A673 (cell line): ENCODE measurements at regions not wholly inside any gene's neighbourhood (a gene's known extent, or its start where the extent isn't known, plus 50 kb on each side); places are given as distances from the start of the nearest gene placed in this dataset.
"Not testable (repeated sequence)": the region's sequence is repeated elsewhere in the genome, so short reads cannot be mapped to it uniquely, and the experiment has no call there.

ENCODE experiments used
- BruUV-seq: library from RNA; stranded (reverse); fragments of 400-500 nt; replicated peaks from 2 replicates; lab custom pipeline; 2021; lab: Mats Ljungman, UMichigan
- CTCF ChIA-PET: fragments of 300-600 bp; sonication (Branson Sonifier 250); formaldehyde crosslinking; loops from one replicate; lab custom pipeline; 2022; ENCODE audit warnings: antibody characterized with exemption; lab: Charles Lee
- POLR2A ChIA-PET: fragments of 300-600 bp; sonication (Branson Sonifier 250); formaldehyde crosslinking; loops from one replicate; lab custom pipeline; 2022; ENCODE audit warnings: antibody characterized with exemption; ENCODE audit not compliant: low non-redundant PET; lab: Charles Lee
- DNase-seq: peaks from one replicate; pipeline ENCODE4 v3.0.0-alpha.2; 2015; ENCODE audit warnings: low spot score
- H3K27ac ChIP-seq: fragments of 200-600 bp; sonication (generic); 2 replicates; pipeline ENCODE4 v1.5.1; 2016; ENCODE audit warnings: mixed run types, low read depth, mild to moderate bottlenecking, mixed read lengths, antibody characterized with exemption, low read length; ENCODE audit not compliant: poor library complexity, severe bottlenecking
- H3K27me3 ChIP-seq: fragments of 200-600 bp; sonication (generic); replicated peaks from 2 replicates; pipeline ENCODE4 v1.6.1; 2017; ENCODE audit warnings: mixed run types, low read depth, mild to moderate bottlenecking, mixed read lengths, antibody characterized with exemption, low read length; ENCODE audit not compliant: insufficient read depth, poor library complexity
- H3K36me3 ChIP-seq: fragments of 200-600 bp; sonication (generic); 2 replicates; pipeline ENCODE4 v1.6.1; 2016; ENCODE audit warnings: mixed run types, mild to moderate bottlenecking, mixed read lengths, antibody characterized with exemption, low read length; ENCODE audit not compliant: insufficient read depth, poor library complexity, severe bottlenecking
- H3K4me1 ChIP-seq: fragments of 200-600 bp; sonication (generic); 2 replicates; pipeline ENCODE4 v1.6.1; 2017; ENCODE audit warnings: mixed run types, mild to moderate bottlenecking, mixed read lengths, antibody characterized with exemption, low read length; ENCODE audit not compliant: insufficient read depth, poor library complexity, severe bottlenecking
- H3K4me3 ChIP-seq: fragments of 200-600 bp; sonication (generic); 2 replicates; pipeline ENCODE4 v1.5.1; 2016; ENCODE audit warnings: low read depth, mixed run types, mild to moderate bottlenecking, mixed read lengths, low read length; ENCODE audit not compliant: poor library complexity, severe bottlenecking
- H3K9me3 ChIP-seq: fragments of 200-600 bp; sonication (generic); 2 replicates; pipeline ENCODE4 v1.6.1; 2016; ENCODE audit warnings: mixed run types, low read depth, mild to moderate bottlenecking, mixed read lengths, antibody characterized with exemption, low read length; ENCODE audit not compliant: poor library complexity, severe bottlenecking
- CTCF ChIP-seq: fragments of 300-800, 200-600 bp; sonication (generic); conservative IDR thresholded peaks from 2 replicates; pipeline ENCODE4 v1.5.1; 2017; ENCODE audit warnings: low read depth, mild to moderate bottlenecking, antibody characterized with exemption, low read length, moderate library complexity, mixed read lengths
- EZH2 ChIP-seq: fragments of 200-600 bp; sonication (generic); IDR thresholded peaks from 2 replicates; pipeline ENCODE4 v1.6.1; 2017; ENCODE audit warnings: borderline replicate concordance, low read depth, mild to moderate bottlenecking, mixed read lengths, antibody characterized with exemption, low read length; ENCODE audit not compliant: poor library complexity, severe bottlenecking
- intact Hi-C: fragments of 100-400 bp; cut with micrococcal nuclease; formaldehyde crosslinking; loops from one replicate; pipeline ENCODE4 v1.10.0; 2022; ENCODE audit not compliant: unreplicated experiment

GRCh38 chr2:67182884-67183283 lies 214.2 kb upstream of the ETAA1 start:
- no peak overlapping the region for H3K27ac ChIP-seq
- no peak for TF ChIP-seq EZH2
- no peak for TF ChIP-seq CTCF
- H3K4me1 ChIP-seq = no peaks in the 10 kb centered on the region
- H3K27me3 ChIP-seq = no peaks in the 10 kb centered on the region
- ChIA-PET POLR2A (no interaction called here), CTCF (no interaction called here)
- no peaks in the 10 kb centered on the region for H3K36me3 ChIP-seq
- DNase-seq = no peak
- no peaks in the 10 kb centered on the region for H3K9me3 ChIP-seq
- intact Hi-C loops = no loop called here
- no peak overlapping the region for H3K4me3 ChIP-seq
- no TSS peak for BruUV-seq

- Histone ChIP-seq H3K27ac (no peak overlapping the region), H3K4me3 (no peak overlapping the region), H3K27me3 (no peaks in the 10 kb centered on the region), H3K36me3 (no peaks in the 10 kb centered on the region), H3K9me3 (no peaks in the 10 kb centered on the region), H3K4me1 (no peaks in the 10 kb centered on the region)
- no TSS peak for BruUV-seq
- ChIA-PET POLR2A (no interaction called here), CTCF (no interaction called here)
- no peak for TF ChIP-seq EZH2
- no peak for TF ChIP-seq CTCF
- DNase-seq = no peak
- intact Hi-C loops = no loop called here
Observed at GRCh38 chr2:67186326-67186725, 210.8 kb upstream of the ETAA1 start.

GRCh38 chr2:67186871-67187270 lies 210.3 kb upstream of the ETAA1 start:
- no peak for DNase-seq
- Histone ChIP-seq H3K9me3 (no peaks in the 10 kb centered on the region), H3K4me1 (no peaks in the 10 kb centered on the region), H3K4me3 (no peak overlapping the region), H3K27me3 (no peaks in the 10 kb centered on the region), H3K27ac (no peak overlapping the region), H3K36me3 (no peaks in the 10 kb centered on the region)
- ChIA-PET CTCF (no interaction called here), POLR2A (no interaction called here)
- no peak for TF ChIP-seq CTCF
- no peak for TF ChIP-seq EZH2
- BruUV-seq = no TSS peak
- intact Hi-C loops = no loop called here

GRCh38 chr2:67195327-67195726 lies 201.8 kb upstream of the ETAA1 start:
- DNase-seq, CTCF ChIA-PET, H3K27ac ChIP-seq, BruUV-seq, intact Hi-C loops, POLR2A ChIA-PET, H3K4me3 ChIP-seq, H3K4me1 ChIP-seq, H3K27me3 ChIP-seq, H3K36me3 ChIP-seq, H3K9me3 ChIP-seq: not testable (repeated sequence)
